ENCODE measurements at regions not wholly inside any gene's neighbourhood (a gene's known extent, or its start where the extent isn't known, plus 50 kb on each side); places are given as distances from the start of the nearest gene placed in this dataset.
"Not testable (repeated sequence)": the region's sequence is repeated elsewhere in the genome, so short reads cannot be mapped to it uniquely, and the experiment has no call there.

GRCh38 chr18:27378431-27379095 lies 193.5 kb upstream of the CHST9 start:
- peak; percentile 11 for DNase-seq (ENCODE audit: low spot score)

GRCh38 chr18:27377251-27377650 lies 192.1 kb upstream of the CHST9 start:
- no peak for DNase-seq (ENCODE audit: low spot score)

GRCh38 chr18:27372386-27372785 lies 187.3 kb upstream of the CHST9 start:
- DNase-seq (ENCODE audit: low spot score): no peak

- no peak for DNase-seq (ENCODE audit: low spot score)
Measured at GRCh38 chr18:27366665-27367064, 181.6 kb upstream of the CHST9 start.

GRCh38 chr18:27366151-27366550 lies 181.0 kb upstream of the CHST9 start:
- DNase-seq (ENCODE audit: low spot score): no peak

GRCh38 chr18:27363872-27364271 lies 178.8 kb upstream of the CHST9 start:
- peak; percentile 58 for DNase-seq (ENCODE audit: low spot score)

- no peak for DNase-seq (ENCODE audit: low spot score)
Measured at GRCh38 chr18:27361477-27361876, 176.4 kb upstream of the CHST9 start.

GRCh38 chr18:27355308-27355707 lies 170.2 kb upstream of the CHST9 start:
- DNase-seq (ENCODE audit: low spot score): no peak

GRCh38 chr18:27353273-27353672 lies 168.2 kb upstream of the CHST9 start:
- DNase-seq (ENCODE audit: low spot score): no peak

- no peak for DNase-seq (ENCODE audit: low spot score)
Measured at GRCh38 chr18:27349284-27349882, 164.3 kb upstream of the CHST9 start.

GRCh38 chr18:27331606-27332005 lies 146.5 kb upstream of the CHST9 start:
- DNase-seq (ENCODE audit: low spot score): no peak

- DNase-seq (ENCODE audit: low spot score): no peak
Measured at GRCh38 chr18:27314996-27315395, 129.9 kb upstream of the CHST9 start.

GRCh38 chr18:27313678-27314077 lies 128.6 kb upstream of the CHST9 start:
- no peak for DNase-seq (ENCODE audit: low spot score)

GRCh38 chr18:27312853-27313252 lies 127.7 kb upstream of the CHST9 start:
- DNase-seq (ENCODE audit: low spot score): no peak

- DNase-seq (ENCODE audit: low spot score): no peak
Measured at GRCh38 chr18:27312153-27312552, 127.0 kb upstream of the CHST9 start.

- DNase-seq (ENCODE audit: low spot score): no peak
Measured at GRCh38 chr18:27311114-27311513, 126.0 kb upstream of the CHST9 start.

GRCh38 chr18:27301615-27302378 lies 116.7 kb upstream of the CHST9 start:
- no peak for DNase-seq (ENCODE audit: low spot score)

GRCh38 chr18:27298214-27298804 lies 113.2 kb upstream of the CHST9 start:
- DNase-seq (ENCODE audit: low spot score): peak; percentile 27

GRCh38 chr18:27285973-27286562 lies 101.0 kb upstream of the CHST9 start:
- not testable (repeated sequence) for DNase-seq (ENCODE audit: low spot score)

GRCh38 chr18:27278131-27278530 lies 93.0 kb upstream of the CHST9 start:
- DNase-seq (ENCODE audit: low spot score): no peak

GRCh38 chr18:27277554-27277953 lies 92.4 kb upstream of the CHST9 start:
- no peak for DNase-seq (ENCODE audit: low spot score)

- no peak for DNase-seq (ENCODE audit: low spot score)
Measured at GRCh38 chr18:27276886-27277285, 91.8 kb upstream of the CHST9 start.

- DNase-seq (ENCODE audit: low spot score): no peak
Measured at GRCh38 chr18:27276479-27276878, 91.4 kb upstream of the CHST9 start.

All from RKO (cell line).